DOHH2 (cell line): ENCODE measurements at regions not wholly inside any gene's neighbourhood (a gene's known extent, or its start where the extent isn't known, plus 50 kb on each side); places are given as distances from the start of the nearest gene placed in this dataset.

Experiments used
- EZH2phosphoT487 ChIP-seq: fragments of 200-600 bp; sonication (generic); IDR thresholded peaks from 2 replicates; pipeline ENCODE4 v1.6.1; 2017; ENCODE audit warnings: borderline replicate concordance, mild to moderate bottlenecking, antibody characterized with exemption, low read length, moderate library complexity, mixed read lengths
- TF ChIP-seq, protein P1 (sequence below): fragments of 200-600 bp; sonication (generic); IDR thresholded peaks from one replicate; pipeline ENCODE4 v1.5.1; 2014; ENCODE audit warnings: antibody characterized with exemption, mild to moderate bottlenecking, low read depth, low read length; ENCODE audit not compliant: poor library complexity, severe bottlenecking

DNA sequence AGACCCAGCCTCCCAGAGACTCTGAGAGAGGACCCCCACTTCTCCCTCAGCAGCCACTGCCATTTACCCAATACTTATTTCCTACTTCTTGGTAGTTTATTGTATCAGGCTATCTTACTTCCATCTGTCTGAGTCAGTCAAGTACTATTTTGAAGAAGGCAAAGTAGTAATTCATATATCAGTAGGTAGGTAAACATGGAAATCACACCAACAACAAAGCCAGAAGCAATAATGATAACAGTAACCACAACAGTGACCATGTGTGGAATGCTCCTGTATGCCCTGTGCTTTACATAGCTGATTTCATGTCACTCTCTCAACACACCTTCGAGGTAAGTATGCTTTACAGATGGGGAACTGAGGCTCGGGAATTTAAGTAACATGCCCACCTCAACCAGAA, 173.0 kb downstream of the BCL11A start:
- TF ChIP-seq, protein P1, sequence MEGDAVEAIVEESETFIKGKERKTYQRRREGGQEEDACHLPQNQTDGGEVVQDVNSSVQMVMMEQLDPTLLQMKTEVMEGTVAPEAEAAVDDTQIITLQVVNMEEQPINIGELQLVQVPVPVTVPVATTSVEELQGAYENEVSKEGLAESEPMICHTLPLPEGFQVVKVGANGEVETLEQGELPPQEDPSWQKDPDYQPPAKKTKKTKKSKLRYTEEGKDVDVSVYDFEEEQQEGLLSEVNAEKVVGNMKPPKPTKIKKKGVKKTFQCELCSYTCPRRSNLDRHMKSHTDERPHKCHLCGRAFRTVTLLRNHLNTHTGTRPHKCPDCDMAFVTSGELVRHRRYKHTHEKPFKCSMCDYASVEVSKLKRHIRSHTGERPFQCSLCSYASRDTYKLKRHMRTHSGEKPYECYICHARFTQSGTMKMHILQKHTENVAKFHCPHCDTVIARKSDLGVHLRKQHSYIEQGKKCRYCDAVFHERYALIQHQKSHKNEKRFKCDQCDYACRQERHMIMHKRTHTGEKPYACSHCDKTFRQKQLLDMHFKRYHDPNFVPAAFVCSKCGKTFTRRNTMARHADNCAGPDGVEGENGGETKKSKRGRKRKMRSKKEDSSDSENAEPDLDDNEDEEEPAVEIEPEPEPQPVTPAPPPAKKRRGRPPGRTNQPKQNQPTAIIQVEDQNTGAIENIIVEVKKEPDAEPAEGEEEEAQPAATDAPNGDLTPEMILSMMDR, result no peak
- TF ChIP-seq EZH2phosphoT487, result no peak
